SHP77 treated with DMSO at 0.1 percent for 48 hours (cell line): ENCODE measurements at regions not wholly inside any gene's neighbourhood (a gene's known extent, or its start where the extent isn't known, plus 50 kb on each side); places are given as distances from the start of the nearest gene placed in this dataset.
"Not testable (repeated sequence)": the region's sequence is repeated elsewhere in the genome, so short reads cannot be mapped to it uniquely, and the experiment has no call there.

Experiments
- DNase-seq: peaks from one replicate; lab custom pipeline; 2025; lab: John Stamatoyannopoulos, UW

DNA sequence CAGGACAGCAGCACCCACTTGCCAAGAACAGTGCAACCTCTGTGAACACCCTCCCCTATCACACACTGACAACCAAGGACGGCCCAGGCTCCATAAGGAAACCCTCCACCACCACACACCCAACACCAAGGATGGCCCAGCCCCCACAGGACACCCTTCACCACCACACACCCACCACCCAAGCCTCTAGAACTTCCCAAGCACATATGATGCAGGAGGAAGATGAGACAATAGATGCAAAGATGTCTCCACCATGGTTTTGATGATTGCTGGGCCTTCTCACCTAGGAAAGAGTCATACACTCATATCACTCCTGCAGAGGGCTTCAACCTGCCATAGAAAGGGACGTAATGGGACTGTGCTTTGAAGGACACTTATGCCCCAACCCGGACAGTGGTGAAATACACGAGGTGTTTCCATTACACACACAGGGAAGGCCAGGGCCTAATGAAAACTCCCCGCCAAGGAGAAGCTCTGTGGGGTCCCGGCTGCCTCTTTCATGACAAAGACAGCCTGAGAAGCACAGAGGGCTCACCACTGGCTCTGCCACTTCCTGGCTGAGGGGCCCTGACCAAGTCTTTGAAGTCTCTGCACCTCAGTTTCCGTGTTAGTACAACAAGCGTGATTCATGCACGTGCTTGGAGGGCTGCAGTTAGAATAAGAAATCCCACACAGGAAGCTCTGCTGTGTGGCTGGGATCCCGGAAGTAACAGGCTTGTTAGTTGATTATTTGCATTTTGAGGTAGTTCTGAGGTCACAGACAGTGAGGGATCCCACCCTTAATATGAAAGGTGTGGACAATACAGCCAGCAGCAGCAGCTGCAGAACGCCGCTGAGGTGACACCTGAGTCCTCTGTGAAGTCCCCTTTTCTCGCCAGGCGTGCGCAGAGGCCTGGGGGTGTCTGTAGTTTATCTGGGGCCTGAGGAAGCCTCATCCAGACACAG is 61.9 kb upstream of the ATP12A start:
- no peak for DNase-seq

DNA sequence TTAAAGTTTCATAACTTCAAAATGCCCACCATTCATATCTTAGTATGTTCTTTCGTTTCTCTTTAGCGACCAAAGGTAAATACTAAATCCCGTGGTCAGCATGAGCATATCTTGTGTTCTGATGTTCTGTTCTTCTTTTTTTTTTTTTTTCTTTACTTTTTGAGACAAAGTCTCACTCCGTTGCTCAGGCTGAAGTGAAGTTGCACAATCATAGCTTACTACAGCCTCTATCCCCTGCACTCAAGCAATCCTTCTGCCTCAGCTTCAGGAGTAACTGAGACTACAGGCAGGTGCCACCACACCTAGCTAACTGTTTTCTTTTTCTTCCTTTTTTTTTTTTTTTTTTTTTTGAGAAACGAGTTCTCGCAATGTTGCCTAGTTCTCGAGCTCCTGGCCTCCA is 60.9 kb upstream of the ATP12A start:
- no peak for DNase-seq

DNA sequence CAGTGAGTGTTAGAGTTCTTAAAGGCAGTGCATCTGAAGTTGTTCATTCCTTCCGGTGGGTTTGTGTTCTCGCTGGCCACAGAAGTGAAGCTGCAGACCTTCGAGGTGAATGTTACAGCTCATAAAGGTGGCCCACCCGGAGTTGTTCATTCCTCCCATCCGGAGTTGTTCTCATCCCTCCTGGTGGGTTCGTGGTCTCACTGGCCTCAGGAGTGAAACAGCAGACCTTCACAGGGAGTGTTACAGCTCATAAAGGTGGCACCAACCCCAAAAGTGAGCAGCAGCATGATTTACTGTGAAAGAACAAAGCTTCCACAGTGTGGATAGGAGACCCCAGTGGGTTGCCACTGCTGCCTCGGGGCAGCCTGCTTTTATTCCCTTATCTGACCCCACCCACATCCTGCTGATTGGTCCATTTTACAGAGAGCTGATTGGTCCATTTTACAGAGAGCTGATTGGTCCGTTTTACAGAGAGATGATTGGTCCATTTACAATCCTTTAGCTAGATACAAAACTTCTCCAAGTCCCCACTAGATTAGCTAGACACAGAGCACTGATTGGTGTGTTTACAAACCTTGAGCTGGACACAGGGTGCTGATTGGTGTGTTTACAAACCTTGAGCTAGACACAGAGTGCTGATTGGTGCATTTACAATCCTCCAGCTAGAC is 57.6 kb upstream of the ATP12A start:
- DNase-seq, result not testable (repeated sequence)

DNA sequence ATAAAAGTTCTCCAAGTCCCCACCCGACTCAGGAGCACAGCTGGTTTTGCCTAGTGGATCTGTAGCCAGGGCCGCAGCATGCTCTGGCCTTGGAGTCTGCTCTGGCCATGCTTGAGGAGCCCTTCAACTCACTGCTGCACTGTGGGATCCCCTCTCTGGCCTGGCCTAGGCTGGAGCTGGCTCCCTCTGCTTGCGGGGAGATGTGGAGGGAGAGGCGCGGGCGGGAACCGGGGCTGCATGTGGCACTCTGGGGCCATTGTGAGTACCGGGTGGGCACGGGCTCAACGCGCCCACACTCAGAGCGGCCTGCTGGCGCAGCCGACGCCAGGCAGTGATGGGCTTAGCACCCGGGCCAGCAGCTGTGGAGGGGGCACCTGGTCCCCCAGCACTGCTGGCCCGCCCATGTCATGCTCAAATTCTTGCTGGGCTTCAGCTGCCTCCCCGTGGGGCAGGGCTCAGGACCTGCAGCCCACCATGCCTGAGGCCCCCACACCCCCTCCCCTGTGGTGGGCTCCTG is 57.0 kb upstream of the ATP12A start:
- no peak for DNase-seq

DNA sequence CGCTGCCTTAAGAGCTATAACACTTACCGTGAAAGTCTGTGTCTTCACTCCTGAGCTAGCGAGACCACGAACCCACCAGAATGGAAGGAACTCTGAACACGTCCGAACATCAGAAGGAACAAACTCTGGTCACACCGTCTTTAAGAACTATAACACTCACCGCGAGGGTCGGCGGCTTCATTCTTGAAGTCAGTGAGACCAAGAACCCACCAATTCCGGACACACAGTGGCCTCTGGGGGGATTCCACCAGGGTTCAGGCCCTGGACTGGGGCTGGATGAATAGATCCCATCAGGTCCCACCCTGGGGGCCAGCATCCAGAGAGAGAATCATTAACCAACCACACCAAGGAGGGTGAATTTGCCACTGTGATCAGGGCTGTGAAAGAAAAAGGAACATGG is 55.8 kb upstream of the ATP12A start:
- no peak for DNase-seq

DNA sequence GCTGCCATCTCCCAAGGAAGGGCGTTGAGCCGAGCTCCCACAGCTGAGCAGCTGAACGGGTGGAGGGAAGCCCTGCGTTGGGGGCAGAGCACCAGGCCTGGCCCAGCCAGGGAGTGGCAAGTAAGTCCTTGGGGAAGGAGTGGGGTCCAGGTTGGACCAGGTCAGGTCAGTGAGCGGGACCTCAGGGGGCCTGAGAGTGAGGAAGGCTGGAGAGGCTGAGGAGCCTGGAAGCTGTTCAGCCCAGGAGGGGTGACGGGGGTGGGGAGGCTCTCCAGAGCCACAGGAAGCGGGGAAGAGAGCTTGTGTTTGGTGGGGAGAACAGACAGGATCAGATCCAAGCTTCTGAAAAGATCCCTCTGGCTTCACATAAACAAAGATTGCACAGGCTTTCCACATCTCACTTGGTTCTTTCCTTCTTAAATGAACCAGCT is 55.4 kb upstream of the ATP12A start:
- no peak for DNase-seq

DNA sequence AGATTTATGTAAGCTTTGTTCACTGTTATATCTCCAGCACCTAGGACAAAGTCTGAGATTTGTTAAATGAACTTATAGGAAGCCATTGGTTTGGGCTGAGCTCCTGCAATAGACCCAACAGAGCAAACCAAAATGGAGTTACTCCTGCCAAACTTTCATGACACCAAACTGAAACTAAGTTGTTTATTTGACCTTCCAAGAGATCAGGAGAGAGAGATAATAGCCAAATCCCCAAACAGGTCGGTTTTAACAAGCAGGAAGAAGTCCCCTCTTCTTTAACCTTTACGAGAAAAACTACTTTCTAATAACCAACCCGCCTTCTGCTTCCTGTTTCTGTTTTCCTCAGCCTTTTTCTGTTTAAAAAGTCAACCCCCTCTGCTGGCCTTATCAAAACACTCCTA is 54.9 kb upstream of the ATP12A start:
- no peak for DNase-seq

DNA sequence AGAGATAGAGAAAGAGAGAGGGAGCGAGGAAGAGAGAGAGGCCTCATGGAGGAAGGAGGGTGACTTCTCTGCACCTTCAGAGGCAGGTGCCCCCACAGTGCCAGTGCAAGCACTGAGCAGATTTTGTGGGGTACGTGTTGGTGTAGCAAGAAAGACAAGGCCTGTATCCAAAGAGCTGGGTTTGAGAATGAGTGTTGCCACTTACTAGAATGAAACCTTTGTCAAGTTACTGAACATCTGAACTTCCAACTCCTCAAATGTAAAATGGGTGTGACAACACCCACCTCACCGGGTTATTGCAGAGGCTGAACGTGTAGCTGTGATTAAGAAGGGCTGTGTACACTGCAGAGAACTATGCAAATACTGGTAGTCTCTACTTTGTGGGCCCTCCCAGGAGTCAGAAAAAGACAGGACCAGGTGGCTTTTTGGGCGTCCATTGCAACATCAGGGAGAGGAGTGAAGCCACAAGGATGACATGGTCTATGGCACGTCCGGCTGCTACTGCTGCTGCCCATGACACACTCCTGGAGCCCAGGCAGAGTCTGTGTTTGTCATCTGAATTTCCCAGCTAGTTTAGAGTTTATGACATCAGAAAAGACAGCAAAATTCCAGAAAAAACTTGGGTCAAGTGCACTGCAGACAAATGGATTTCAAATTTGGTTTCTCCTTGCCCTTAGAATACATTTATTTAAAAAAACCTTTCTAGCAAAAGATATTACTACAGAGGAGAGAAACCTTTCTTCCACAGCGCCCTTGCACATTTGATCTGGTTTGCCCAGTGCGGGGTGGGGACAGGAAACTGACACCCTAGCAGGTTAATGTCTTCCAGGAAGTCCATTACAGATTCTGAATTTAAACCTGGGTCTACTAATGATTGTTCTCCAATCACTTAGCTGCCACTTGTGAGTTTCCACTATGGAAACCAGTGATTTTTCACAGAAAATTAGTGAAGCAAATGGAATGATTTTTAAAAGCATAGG is 54.0 kb upstream of the ATP12A start:
- DNase-seq, result no peak

DNA sequence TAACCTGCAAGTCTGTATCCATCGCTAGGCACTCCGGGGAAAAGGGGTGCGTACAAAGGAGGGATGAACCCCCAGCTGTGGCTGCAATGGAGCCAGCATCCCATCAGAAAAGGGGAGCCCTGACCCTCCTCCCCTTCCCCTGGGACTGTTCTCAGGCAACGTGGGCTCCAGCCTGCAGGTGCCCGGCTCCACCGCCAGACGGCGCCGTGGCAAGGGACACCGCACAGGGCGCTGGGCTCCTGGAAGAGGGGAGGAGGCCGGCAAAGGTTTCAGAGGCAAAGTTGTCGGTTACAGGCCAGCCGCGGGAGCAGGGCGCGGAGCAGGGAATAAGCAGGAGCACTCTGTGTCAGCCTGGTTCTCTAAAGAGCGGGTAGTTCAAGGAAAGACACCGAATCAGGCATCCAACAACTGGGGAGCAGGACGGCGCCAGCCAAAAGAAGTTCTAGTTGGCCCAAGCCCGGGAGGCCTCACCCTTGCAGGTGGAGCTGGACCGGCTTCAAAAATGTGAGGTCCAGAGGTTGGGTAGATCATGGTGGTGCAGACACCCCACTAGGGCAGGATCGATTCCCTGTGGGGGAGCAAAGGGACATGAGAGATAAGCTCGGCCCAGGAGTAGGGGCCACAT is 53.0 kb upstream of the ATP12A start:
- DNase-seq, result peak; percentile 2

DNA sequence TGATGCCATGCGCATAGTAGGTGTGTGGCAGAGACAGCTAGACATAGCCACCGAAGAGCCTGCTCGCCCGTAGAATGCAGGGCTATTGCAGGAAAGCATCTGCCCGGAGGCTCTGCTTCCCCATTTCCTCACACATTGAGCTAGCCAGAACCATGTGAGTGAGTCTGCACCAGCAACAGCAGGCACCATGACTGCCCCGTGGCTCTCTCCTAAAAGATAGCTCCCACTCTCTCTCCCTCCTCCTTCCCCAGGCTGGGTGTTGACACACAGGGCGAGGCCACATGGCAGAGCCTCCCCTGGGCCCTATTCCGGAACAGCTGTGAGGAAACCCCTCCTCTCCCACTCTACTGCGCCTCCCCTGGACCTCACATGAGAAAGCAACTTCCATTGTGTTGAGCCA is 52.3 kb upstream of the ATP12A start:
- DNase-seq, result no peak

DNA sequence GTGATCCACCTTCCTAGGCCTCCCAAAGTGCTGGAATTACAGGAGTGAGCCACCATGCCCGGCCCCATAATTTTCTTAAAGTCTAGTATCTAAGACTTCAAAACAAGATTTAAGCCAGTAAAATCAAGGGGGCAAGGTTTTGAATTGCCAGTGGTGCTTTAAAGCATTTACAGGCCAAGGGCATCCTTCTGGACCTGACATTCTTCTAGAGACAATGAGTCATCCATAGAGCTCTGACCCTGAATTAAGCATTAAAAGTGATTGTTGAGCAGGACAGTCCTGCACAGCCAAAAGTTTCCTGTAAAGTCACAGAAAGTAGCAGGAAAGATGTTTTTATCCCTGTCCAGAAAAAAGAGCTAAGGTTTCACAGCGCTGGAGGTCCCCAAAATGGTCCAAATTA is 50.9 kb upstream of the ATP12A start:
- DNase-seq, result no peak

DNA sequence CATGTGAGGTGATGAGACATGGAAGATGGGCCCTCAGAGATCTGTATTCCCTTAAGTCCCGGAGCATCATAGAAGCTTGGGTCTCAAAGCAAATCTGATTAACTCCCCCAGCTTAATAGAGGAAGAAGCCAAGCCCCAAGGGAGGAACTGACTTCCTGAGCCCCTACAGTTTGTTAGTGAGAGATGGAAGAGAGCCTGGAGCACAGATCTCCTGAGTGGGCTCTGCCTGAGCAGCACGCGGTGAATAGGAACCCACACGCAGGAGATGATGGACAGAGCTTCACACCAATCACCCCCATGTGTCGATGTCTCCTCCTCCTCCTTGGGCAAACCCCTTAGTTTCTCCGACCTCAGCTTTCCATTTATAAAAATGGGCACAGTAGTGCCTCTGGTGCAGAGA is 50.1 kb upstream of the ATP12A start:
- no peak for DNase-seq
